ENCODE measurements at regions not wholly inside any gene's neighbourhood (a gene's known extent, or its start where the extent isn't known, plus 50 kb on each side); places are given as distances from the start of the nearest gene placed in this dataset.
"Not testable (repeated sequence)": the region's sequence is repeated elsewhere in the genome, so short reads cannot be mapped to it uniquely, and the experiment has no call there.

DNA sequence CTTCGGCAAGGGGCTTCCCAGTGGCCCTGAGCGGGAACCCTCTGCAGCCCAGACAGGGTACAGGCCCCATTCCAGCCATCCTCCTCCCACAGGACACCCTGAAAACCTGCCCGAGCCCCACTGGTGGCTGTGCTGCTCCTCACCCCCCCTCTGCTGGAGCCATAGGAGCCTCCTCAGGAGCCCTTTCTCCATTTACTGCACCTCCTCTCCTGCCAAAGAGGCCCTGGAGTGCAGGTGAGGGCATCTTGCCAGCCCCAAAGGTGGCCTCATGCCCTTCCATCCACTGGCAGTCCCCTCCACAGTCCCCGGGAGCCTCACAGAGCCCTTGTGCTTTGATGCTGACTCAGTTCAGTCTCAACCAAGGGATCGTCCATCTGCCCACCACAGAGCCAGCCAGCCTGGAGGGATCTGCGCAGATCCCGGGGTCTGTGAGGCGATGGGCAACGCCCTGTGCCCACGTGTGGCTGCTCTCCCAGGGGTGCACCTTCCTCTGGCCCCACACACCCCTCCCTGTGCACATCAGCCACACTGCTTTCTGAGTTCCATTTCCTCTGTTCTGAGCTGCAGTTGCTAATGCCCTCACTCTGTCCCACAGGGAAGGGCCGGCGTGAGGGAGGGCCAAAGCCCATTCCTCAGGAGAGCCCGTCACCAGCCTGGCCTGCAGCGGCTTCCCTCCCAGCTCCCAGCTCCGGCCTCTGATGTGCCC is 228.5 kb downstream of the DLL1 start:
- no peak for DNase-seq (ENCODE audit: low read depth)

DNA sequence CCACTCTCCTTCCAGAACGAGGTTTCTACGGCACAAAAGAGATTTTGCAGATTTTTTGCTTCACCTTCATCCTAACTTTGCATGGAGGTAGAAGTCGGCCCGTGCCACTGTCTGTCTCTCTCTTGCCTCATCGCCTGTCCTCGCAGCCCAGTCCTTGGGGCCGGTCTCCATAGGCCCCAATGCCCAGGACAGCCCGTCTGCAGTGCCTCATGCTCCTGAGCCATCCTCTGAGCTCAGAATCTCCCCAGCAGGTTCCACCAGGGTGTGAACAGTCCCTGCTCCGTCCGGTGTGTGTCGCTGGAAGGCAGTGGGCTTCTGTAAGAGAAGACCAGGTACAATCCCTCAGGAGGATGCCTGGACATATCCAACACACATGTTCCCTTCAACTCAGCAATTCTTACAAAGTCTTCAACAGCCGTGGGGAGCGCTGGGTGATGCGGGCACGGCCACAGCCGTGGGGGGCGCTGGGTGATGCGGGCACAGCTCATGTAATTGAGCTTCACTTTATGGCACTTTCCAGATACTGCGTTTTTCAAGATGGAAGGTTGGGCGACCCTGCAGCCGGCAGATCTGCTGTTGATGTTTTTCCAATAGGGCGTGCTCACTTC is 231.9 kb downstream of the DLL1 start:
- no peak for DNase-seq (ENCODE audit: low read depth)

DNA sequence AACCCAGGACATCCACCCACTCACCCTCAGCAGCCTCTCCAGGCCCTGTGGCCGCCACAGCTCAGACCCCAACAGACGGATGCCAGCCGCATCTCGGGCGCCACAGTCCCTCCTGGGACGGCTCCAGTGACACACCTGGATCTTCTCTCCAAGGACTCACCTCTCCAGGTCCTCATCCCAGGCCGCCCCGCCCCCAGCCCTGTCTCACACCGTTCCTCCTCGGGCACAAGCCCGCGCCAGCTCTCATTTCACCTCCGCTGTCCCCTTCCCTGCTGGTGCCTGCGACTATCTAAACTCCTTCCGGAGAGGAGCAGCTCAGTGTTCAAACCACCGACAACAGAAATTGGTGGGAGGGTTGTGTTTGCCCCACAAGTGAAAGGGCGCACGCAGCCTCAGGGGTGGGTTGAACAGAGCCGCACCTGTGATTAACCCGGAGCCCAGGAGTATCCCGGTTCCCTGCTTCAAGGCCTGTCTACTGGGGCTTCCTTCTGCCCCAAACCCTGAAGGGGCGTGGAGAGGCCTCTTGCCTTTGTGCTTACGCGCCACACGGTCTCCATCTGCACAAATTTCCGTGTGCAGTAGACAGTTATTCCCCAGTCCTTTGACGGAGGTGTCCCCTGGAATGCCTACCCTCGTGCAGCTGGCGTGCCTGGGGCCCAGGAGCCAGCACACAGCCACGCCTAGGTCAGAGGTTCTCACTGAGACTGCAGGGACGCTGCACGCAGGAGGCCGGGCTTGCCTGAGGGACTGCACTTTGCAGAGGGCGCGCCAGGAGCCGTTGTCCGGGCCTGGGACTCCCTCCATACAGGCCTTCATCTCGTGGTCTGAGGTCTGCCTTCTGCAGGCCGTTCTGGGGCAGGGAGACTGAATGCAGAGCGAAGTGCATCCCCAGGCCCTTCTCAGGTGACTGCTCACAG is 232.7 kb downstream of the DLL1 start:
- no peak for DNase-seq (ENCODE audit: low read depth)

DNA sequence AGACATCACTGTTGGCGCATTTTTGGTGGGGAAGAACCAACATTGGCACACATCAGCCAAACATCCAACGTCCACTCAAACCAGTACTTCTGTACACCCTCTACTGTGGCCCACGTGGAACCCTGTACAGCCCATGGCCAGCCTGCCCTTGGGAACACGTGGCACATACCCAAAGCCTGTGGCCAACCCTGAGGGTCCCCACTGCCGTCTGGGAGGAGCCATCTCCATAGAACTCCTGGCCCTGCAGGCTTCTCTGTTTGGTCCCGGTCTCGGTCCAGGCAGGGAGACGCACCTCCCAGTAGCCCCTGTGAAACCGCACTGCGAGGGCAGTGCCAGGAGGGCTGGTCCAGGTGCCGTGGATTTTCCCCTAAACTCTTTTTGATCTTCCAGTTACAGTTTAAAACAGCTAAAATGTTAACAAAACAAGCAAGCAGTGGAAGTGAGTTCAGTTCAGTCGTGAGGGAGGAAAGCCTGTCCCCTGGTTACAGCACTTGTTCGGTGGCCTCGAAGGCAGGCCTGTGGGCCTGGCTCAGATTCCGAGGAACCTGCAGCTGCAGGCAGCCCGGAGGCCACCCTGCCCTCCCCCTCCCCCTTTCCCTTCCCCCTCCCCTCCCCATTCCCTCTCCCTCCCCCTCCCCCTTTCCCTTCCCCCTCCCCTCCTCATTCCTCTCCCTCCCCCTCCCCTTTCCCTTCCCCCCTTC is 233.7 kb downstream of the DLL1 start:
- DNase-seq (ENCODE audit: low read depth), result no peak

DNA sequence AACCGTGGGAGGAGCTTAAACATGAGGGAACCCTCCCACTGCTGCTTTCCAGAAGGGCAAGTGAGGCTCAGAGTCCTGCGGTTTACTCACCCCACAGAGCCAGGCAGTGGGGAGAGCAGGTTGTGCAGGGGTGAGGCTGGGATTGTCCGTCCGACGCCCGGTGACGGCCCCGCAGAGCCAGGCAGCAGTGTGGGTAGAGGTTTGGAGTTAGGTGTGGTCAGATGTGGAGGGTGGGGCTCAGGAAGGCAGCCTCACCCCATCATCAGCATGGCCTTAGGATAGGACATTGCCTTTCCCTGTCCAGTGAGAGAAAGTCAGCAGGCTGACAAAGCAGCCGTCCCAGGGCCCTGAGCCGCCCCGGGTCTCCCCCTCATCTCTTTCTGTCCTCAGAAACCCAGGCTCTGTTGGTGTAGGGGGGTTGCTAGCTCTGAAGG is 234.6 kb downstream of the DLL1 start:
- DNase-seq (ENCODE audit: low read depth), result no peak

DNA sequence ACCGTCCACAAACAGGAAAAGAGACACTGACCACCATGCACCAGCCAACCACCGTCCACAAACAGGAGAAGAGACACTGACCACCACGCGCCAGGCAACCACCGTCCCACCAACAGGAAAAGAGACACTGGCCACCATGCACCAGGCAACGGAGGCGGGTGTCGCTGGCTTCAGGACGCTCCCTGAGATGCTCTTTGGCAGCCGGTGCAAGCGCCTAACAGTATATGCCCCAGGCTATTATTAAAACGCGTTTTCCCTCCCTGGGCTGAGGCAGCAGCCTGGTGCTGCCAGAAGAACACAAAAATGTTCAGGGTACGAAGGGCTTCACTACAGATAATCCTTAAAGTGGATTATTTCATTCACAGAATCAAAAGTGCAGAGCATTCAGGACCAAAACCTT is 235.1 kb downstream of the DLL1 start:
- DNase-seq (ENCODE audit: low read depth), result not testable (repeated sequence)

DNA sequence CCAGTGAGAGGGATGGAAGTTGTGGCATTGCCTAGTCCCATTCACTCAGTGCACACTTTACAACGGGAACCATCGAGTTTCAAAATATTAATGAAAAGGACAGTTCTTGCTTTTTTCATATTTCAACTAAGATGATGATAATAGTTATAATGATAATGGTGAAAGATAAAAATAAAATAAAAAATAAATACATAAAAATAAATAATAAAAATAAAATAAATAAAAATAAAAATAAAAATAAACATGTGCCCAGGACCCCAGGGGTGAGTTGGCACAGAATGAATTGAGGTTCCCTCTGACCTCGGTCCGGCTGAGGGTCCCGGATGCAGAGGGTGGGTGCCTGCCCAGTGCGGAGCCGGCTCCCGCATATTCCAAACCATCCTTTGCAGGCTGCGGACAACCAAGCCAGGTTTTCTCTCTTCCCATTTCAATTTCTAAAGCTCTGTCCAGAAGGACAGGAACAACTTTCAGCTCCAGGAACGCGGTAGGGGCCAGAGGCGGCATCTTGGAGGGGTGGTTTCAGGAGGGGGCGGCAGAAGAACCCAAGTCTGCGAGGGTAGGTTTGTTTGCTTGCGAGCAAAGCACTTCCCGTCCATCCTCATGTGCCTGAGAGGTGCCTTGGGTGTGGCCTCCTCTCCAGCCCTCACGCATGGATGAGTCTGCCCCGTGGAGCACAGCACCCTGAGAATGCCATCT is 236.8 kb downstream of the DLL1 start:
- no peak for DNase-seq (ENCODE audit: low read depth)

DNA sequence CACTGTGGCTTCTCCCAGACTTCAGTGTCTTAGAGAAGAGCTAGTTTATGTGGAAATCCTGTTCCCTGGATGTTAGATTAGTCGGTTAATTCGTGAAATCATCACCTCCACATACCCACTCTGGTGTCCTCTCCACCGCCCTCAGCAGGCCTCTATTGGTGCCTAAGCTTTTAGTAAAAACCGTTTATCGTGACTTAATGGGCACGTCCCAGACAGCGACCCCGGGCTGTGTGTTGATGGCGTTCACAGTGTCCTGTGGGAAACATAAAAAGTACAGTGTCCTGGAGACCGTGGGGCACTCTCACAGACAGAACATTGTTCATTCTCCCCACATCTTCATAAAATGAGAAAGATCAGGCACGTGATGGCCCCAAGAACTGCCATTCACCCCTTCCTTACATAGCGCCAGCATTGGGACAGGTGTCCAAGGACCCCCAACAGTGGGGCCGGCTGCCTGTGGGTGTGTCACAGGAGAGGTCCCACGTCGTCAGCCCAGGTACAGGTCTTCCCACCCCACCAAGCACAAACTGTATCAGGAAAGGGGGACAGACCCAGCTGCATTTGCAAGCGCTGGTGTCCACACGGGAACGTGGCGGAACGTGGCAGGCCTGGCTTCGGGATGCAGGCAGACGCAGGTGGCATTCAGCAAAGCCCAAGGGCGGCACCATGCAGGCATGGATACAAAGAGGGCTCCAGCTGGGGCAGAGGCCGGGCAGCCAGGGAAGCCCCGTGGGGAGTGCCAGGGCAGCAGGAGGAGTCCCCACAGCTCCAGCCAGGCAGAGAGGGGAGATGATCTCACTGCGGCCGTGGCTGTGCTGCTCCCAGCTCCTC is 237.7 kb downstream of the DLL1 start:
- DNase-seq (ENCODE audit: low read depth), result no peak

DNA sequence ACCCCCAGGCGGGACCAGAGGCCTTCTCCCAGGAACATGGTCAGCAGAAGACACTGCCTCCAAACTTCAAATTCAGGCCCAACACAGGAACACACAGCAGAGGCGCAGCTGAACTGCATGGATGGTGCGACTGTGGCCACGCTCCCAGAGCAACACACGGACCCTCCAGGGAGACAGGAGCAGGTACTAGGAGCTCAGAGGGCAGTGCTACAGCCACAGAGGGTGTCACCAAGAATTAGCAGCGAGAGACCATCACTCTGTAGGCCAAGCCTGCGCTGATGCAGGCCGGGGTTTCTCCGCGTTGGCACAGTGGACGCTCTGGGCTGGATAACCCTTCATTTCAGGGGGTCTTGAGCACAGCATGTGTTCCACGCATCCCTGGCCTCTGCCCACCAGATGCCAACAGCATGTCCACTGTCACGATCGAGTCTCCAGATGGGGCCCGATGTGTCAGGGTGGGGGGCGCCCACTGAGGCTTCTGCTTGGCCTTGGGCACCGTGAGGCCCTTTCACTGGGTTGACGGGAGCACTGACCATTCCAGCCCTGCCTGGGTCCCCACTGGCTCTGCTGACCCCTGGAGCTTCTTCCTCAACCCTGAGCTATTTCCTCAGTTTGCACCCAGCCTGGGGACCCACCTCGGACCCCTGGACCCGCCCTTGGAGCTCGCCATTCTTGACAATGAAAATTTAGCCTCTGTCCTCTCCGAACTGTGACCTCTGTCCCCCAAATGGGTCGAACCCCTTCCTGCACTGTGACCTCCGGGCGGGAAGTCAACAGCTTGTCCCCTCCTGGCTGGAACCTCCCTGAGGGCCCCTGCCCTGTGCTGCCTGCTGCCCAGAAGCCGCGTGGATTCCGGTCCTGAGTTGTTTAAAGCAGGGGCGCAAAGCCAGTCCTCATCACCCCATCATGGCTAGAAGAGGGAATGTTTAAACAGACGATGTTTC is 239.4 kb downstream of the DLL1 start:
- DNase-seq (ENCODE audit: low read depth), result no peak

DNA sequence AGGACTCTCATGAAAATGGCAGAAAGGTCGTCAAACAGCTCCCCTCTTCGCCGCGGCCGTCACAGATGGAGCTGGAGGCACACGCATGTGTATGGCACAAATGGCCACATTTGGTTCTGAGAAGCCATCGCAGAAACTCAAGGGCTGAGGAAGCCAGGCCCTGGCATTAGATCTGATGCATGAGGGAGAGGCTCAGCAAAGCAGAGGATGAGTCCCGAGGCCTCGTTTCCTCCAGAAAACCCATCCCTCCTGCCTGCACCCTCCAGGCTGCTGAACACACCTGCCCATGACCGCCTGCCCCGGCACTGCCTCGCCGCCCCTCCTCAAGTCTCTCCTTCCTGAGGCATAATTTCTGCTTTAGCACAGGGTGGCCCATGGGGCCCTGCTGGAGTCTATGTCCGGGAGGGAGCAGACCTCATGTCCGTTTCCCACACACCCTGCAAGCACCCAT is 240.3 kb downstream of the DLL1 start:
- no peak for DNase-seq (ENCODE audit: low read depth)

DNA sequence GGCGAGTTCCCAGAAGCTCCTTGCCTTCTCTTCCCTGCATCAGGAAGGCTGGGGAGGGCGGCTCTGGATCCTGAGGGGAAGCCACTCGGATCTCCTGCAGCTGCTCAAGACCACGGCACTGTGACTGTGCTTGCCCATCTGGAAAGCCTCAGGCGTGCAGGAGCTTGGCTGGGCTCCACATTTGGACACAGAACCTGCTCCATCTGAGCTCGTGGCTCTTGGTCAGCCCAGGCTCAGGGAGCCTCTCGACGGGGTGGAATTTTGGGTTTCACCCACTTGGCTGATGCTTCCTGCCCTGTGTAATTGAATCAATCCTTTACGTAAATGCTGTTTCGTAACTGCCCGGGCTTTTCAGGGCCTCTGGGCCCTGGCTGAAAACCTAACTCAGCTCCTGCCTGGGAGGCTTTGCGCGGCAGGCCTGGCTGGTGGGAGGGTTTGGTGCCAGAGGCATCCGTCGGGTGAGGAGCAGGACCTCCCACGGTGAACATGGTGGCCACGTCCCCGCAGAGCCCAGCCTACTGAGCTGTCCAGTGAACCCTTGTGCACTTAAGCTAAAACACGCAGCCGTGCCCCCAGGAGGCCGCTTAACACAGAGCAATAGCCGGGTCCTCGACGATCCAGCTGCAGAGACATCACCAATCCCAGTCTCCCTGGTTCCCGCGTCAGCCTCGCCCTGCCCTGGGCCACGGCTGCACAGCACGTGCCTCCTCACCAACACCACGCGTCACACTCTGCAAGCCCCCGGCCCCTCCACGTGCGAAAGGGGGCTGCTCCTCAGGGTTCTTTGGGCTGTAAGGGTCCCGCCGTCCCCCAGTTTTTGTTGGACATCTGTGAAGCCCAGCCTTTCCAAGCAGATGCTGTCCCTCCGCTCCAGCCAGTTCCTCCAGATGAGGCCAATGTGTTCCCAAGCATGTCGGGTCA is 241.0 kb downstream of the DLL1 start:
- DNase-seq (ENCODE audit: low read depth), result peak; percentile 11

DNA sequence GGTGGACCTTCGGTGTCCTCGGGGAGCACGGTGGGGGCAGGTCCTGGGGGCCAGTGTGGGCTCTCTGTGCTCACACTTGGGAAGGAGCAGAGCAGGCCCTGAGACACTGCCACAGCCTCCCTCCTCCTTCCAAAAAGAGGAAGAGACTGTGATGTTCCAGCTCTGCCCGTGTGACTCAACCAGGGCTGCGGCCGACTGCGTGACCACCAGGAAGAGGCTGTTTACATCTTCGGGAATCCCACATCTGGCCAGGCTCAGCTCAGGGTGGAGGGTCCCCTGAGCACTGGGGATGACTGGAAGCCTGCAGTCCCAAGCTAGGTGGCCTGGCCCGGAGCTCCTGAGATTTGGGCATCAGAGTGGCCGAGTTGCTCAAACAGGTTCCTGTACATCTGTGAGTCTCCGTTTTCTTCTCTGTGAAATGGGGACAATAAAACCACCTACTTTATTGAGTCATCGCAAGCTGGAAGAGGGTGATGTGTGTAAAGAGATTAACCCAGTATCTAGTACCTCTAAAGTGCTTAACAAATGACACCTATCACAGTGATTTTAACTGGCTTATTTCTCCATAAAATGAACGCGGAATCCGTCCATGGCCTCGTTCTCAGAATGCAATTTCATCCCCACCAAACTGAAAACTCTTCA is 242.1 kb downstream of the DLL1 start:
- DNase-seq (ENCODE audit: low read depth), result no peak

DNA sequence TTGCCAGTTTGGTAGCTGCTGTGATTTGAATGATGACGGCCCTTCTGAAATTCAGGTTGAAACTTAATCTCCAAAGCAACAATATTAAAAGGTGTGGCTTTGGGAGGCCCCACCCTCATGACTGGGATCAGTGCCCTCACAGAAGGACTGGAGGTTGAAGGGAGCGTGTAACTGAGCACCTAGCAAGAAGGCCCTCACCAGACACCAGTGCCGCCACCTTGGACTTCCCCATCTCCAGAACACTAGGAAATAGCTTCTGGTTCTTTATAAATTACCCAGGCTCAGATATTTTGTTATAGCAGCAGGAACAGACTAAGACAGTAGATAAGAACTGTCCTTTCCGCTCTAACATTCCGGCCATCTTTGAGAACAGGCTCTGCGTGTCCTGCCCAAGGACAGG is 243.1 kb downstream of the DLL1 start:
- DNase-seq (ENCODE audit: low read depth), result no peak

DNA sequence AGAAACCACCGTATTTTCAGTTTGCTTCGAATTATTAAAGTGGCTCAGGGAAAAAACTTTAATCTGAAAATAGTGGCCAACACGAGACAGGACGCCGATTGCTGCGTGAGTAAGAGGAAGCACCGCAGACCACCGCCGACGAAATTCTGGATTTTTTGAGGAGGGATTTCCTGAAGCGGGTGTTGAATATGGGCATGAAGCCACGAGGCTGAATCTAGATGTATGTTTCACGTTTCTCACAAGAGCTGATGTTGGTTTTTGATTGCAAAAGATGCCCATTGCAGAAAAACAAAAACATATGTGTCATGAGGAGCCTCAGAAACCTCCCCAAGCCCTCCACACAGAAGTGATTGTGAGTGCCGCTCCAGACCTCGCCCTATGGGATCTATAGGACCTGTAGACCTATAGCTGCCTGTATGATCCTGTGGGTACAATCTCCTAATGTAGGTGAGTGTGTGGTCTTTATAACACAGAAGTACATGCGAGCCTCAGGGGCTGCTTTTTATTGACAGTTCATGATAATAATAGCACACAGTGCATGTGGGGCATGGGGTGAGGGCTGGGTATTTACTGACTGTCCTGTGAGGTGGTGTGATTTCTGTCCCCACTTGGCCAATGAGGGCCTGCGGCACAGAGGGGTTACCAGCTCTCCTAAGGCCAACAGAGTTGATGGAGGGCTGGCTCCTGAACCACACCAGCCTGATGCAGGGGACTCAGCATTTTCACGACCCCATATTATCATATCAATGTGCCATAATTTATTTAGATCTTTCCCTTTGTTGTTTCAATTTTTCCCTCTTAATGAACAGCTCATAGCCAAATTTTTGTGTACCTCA is 243.9 kb downstream of the DLL1 start:
- DNase-seq (ENCODE audit: low read depth), result no peak

DNA sequence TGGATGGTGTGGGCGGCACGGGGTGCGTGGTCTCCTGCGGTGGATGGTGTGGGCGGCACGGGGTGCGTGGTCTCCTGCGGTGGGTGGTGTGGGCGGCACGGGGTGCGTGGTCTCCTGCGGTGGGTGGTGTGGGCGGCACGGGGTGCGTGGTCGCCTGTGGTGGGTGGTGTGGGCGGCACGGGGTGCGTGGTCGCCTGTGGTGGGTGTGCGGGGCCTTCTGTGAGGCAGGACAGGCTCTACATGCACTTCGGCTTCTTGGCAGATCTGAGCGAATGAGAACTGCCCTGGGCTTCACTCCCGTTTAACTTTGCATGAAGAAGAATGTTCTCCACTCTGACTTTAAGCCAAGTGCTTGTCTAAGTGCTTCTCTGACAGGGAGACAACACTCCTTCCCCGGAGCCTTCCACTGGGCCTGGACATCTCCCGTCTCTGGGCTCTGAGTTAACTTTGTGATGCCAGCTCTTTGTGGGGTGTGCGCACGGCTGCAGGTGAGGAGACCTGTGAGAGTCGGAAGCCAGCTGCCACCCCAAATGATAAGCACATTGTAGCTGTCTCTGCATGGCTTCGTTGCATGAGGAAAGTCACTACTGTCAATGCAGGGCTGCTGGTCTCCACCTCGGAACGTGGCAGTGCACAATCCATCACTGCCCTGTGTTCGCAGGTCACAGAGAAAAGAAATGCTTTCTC is 244.8 kb downstream of the DLL1 start:
- no peak for DNase-seq (ENCODE audit: low read depth)

DNA sequence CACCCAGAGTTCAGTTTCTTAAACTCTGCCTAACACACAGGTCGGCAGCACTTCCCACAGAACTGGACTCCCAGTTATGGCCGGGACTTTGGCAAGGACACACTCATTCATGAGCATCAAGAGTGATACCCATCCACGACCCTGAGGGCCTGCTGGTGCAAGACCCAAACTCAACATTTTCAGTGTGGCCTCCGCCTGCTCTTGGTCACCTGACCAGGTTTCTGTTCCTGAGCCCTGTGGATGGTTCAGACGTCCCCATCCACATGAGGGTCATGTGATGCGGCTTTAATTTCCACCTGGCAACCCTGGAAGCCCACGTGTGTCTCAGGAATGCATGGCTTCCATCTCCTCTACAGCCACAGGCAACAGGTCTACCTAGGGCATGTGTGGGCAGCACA is 245.3 kb downstream of the DLL1 start:
- DNase-seq (ENCODE audit: low read depth), result no peak

All from GM04504 (cell line).